ENCODE measurements at regions not wholly inside any gene's neighbourhood (a gene's known extent, or its start where the extent isn't known, plus 50 kb on each side); places are given as distances from the start of the nearest gene placed in this dataset.

GRCh38 chr5:59976342-59976741 is 82.8 kb upstream of the PDE4D start:
- ChIA-PET POLR2A (no interaction called here), CTCF (no interaction called here)
- TF ChIP-seq GATA2 (IDR thresholded peaks at IDR 0.05; ENCODE audit: insufficient read depth, insufficient read length, low read depth, low read length), result no peak
- TF ChIP-seq POLR2A (IDR thresholded peaks at IDR 0.05; ENCODE audit: low read depth, low read length), result no peak
- no peak for TF ChIP-seq CTCF (IDR thresholded peaks at IDR 0.05; ENCODE audit: extremely low read depth in 1 of 2, insufficient read depth in 1 of 2, low read depth in 1 of 2, low read length in 2 of 2)
- no peak for TF ChIP-seq MAX (IDR thresholded peaks at IDR 0.05; ENCODE audit: insufficient read depth, insufficient read length)
- TF ChIP-seq MYC (IDR thresholded peaks at IDR 0.05; ENCODE audit: low read depth, low read length), result no peak
- TF ChIP-seq FOS (IDR thresholded peaks at IDR 0.05; ENCODE audit: borderline replicate concordance, insufficient read depth, low read length), result no peak
- no peak for TF ChIP-seq EZH2 (IDR thresholded peaks at IDR 0.05; ENCODE audit: borderline replicate concordance, low read depth, low read length, severe bottlenecking)
- no peak for TF ChIP-seq POLR2AphosphoS5 (IDR thresholded peaks at IDR 0.05; ENCODE audit: insufficient read depth, low read depth, low read length)
- no peak for TF ChIP-seq JUN (IDR thresholded peaks at IDR 0.05; ENCODE audit: borderline replicate concordance, insufficient read depth, insufficient read length, low read depth)
- dilution Hi-C loops (cut with MboI; ENCODE audit: extremely low pct_ligation_motif_present, low sequenced_read_pairs) (no loop called here), intact Hi-C loops (cut with micrococcal nuclease) (no loop called here)
- BruUV-seq (replicated peaks), result no TSS peak
- Histone ChIP-seq H3K9me1 (replicated peaks; ENCODE audit: control insufficient read depth, extremely low read depth, insufficient read depth, low read length) (no peaks in the 10 kb centered on the region), H3K27ac (ENCODE audit: insufficient read depth, low read depth, low read length) (no peak overlapping the region), H4K20me1 (replicated peaks; ENCODE audit: control insufficient read depth, extremely low read depth, insufficient read depth, low read length) (no peaks in the 10 kb centered on the region), H3K9ac (replicated peaks; ENCODE audit: extremely low read depth, insufficient read depth, low read length) (no peak overlapping the region), H2AFZ (ENCODE audit: low read depth, low read length) (no peak overlapping the region), H3K4me2 (ENCODE audit: insufficient read depth, low read length) (no peak overlapping the region), H3K4me1 (ENCODE audit: control insufficient read depth, extremely low read depth, insufficient read depth, low read length) (no peaks in the 10 kb centered on the region), H3K79me2 (ENCODE audit: control insufficient read depth, insufficient read depth, low read length) (no peaks in the 10 kb centered on the region), H3K36me3 (ENCODE audit: control insufficient read depth in 2 of 2, extremely low read depth in 1 of 2, insufficient read depth in 2 of 2, low read length in 2 of 2) (no peaks in the 10 kb centered on the region), H3K9me3 (replicated peaks; ENCODE audit: control insufficient read depth, insufficient read depth, low read length) (no peaks in the 10 kb centered on the region), H3K4me3 (replicated peaks in 1 of 3; ENCODE audit: insufficient read depth in 1 of 3, low read depth in 1 of 3, low read length in 3 of 3) (no peak overlapping the region), H3K27me3 (ENCODE audit: control insufficient read depth in 2 of 2, insufficient read depth in 2 of 2, low read length in 2 of 2) (no peaks in the 10 kb centered on the region)
- DNase-seq (ENCODE audit: low read depth, low spot score) (no peak), FAIRE-seq (no peak)

Measured in endothelial cell of umbilical vein (primary cell).